ENCODE measurements at regions not wholly inside any gene's neighbourhood (a gene's known extent, or its start where the extent isn't known, plus 50 kb on each side); places are given as distances from the start of the nearest gene placed in this dataset.

DNA sequence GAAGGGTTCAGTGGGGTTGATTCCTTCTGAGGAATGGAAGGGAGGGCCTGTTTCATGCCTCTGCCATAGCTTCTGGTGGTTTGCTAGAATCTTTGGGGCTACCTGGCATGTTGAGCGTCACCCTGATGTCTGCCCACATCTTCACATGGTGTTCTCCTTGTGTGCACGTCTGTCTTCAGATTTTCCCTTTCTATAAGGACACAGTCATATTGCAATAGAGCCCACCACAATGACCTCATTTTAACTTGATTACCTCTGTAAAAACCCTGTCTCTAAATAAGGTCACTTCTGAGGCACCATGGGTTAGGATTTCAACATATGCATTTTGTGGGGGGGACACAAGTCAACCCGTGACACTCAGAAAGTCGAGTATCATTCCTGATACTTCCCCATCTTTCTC is 257.9 kb downstream of the COG6 start:
- Mint-ChIP-seq H3K27me3 (ENCODE audit: unreplicated experiment) (peaks cover 2% of the 10 kb centered on the region), H3K9me3 (ENCODE audit: unreplicated experiment) (peaks cover 2% of the 10 kb centered on the region), H3K4me1 (ENCODE audit: low read depth, unreplicated experiment) (no peaks in the 10 kb centered on the region), H3K27ac (ENCODE audit: unreplicated experiment) (no peak overlapping the region), H3K36me3 (ENCODE audit: unreplicated experiment) (no peaks in the 10 kb centered on the region), H3K4me3 (ENCODE audit: unreplicated experiment) (no peak overlapping the region)
- TF ChIP-seq, protein P1, sequence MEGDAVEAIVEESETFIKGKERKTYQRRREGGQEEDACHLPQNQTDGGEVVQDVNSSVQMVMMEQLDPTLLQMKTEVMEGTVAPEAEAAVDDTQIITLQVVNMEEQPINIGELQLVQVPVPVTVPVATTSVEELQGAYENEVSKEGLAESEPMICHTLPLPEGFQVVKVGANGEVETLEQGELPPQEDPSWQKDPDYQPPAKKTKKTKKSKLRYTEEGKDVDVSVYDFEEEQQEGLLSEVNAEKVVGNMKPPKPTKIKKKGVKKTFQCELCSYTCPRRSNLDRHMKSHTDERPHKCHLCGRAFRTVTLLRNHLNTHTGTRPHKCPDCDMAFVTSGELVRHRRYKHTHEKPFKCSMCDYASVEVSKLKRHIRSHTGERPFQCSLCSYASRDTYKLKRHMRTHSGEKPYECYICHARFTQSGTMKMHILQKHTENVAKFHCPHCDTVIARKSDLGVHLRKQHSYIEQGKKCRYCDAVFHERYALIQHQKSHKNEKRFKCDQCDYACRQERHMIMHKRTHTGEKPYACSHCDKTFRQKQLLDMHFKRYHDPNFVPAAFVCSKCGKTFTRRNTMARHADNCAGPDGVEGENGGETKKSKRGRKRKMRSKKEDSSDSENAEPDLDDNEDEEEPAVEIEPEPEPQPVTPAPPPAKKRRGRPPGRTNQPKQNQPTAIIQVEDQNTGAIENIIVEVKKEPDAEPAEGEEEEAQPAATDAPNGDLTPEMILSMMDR (IDR thresholded peaks at IDR 0.05; ENCODE audit: partially characterized antibody, unreplicated experiment): no peak
- DNase-seq: no peak

DNA sequence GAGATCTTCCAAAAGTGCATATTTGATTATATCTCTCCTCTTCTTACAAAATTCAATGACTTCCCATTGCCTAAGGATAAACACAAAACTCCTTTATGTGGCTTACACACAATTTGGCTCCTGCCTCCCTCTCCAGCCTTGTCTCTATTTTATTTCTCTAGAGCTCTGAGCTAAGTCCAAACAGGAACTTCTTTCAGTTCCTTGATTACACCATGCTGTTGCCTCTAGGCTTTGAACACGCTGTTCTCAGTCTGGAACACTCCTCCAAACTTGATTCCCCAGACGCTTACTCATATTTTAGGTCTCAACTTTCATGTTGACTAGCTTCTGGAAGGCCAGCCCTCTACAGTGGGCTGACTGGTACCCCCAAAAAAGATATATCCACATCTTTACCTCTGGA is 258.5 kb downstream of the COG6 start:
- TF ChIP-seq, protein P1 (IDR thresholded peaks at IDR 0.05; ENCODE audit: partially characterized antibody, unreplicated experiment): no peak
- no peak for DNase-seq
- Mint-ChIP-seq H3K4me3 (ENCODE audit: unreplicated experiment) (no peak overlapping the region), H3K4me1 (ENCODE audit: low read depth, unreplicated experiment) (peaks cover 3% of the 10 kb centered on the region), H3K36me3 (ENCODE audit: unreplicated experiment) (no peaks in the 10 kb centered on the region), H3K27me3 (ENCODE audit: unreplicated experiment) (peaks cover 2% of the 10 kb centered on the region), H3K9me3 (ENCODE audit: unreplicated experiment) (peaks cover 2% of the 10 kb centered on the region), H3K27ac (ENCODE audit: unreplicated experiment) (no peak overlapping the region)

DNA sequence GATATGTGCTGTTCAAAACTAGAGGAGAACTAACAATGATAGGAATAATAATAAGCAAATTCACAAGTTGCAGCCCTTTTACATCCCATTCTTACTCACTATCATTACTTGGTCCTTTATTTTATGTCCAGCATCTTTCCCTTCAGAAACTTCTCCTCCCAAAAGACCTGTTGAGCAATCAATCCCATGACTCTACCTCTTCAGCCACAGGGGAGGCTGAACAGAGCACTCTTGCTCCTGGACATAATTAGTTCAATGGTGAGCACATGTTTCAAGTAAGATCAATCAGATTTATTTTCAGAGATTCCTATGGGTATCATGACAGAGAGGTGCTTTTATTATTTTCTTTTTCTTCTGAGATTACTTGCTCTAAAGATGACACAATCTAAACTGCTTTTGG is 260.0 kb downstream of the COG6 start:
- H3K9me3 Mint-ChIP-seq (ENCODE audit: unreplicated experiment): peaks cover 2% of the 10 kb centered on the region
- DNase-seq: no peak
- H3K27ac Mint-ChIP-seq (ENCODE audit: unreplicated experiment): no peak overlapping the region
- TF ChIP-seq, protein P1 (IDR thresholded peaks at IDR 0.05; ENCODE audit: partially characterized antibody, unreplicated experiment): no peak
- H3K27me3 Mint-ChIP-seq (ENCODE audit: unreplicated experiment): peaks cover 2% of the 10 kb centered on the region
- H3K4me1 Mint-ChIP-seq (ENCODE audit: low read depth, unreplicated experiment): peaks cover 3% of the 10 kb centered on the region
- no peaks in the 10 kb centered on the region for H3K36me3 Mint-ChIP-seq (ENCODE audit: unreplicated experiment)
- no peak overlapping the region for H3K4me3 Mint-ChIP-seq (ENCODE audit: unreplicated experiment)

DNA sequence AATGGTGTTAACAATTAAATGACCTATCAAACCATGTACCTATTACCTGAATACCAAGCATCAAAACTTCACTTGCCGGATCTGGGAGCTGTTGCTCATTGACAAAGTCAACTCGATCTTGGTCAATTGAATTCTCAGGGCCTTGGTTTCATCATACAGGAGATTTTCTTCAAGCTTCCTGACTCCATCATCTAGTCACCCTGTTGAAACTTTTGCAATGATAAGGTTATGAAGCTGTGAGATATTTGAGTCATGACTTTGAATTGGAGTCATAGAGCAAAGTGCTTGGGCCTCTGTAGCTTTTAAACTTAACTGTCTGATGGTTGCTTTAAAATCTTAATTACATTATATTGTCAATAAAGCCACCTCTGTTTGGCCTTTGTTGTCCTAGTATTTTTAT is 260.9 kb downstream of the COG6 start:
- Mint-ChIP-seq H3K27me3 (ENCODE audit: unreplicated experiment) (peaks cover 2% of the 10 kb centered on the region), H3K4me3 (ENCODE audit: unreplicated experiment) (no peak overlapping the region), H3K36me3 (ENCODE audit: unreplicated experiment) (no peaks in the 10 kb centered on the region), H3K9me3 (ENCODE audit: unreplicated experiment) (peaks cover 2% of the 10 kb centered on the region), H3K27ac (ENCODE audit: unreplicated experiment) (no peak overlapping the region), H3K4me1 (ENCODE audit: low read depth, unreplicated experiment) (peaks cover 3% of the 10 kb centered on the region)
- DNase-seq: no peak
- TF ChIP-seq, protein P1 (IDR thresholded peaks at IDR 0.05; ENCODE audit: partially characterized antibody, unreplicated experiment): no peak

DNA sequence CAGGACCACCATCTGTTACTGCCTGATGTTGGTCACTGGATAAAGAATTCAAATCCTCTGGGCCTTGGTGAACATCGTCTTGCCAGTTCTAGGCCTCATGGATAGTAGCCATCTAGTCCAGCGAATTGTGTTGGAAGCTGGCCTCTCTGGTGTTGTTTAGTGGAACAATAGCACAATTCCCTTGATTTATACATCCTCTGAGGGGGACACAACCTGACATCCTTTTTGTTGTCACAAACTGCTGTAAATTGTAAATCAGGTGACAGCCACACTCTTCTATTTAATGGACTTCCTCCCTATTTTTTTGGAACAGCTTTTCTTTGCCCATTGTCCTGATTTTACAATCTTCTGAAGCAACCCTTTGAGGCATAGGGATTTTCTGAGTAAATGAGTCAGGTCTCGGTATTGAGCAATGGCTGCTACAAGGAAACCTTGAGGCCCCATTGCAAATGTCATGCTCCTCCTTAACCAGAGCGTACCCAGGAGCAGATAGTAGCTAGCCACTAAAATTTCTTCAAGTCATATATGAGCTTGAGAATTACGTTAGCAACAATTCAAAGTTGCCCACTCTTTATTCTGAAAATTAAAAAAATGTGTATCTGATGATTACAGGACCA is 263.3 kb downstream of the COG6 start:
- H3K9me3 Mint-ChIP-seq (ENCODE audit: unreplicated experiment): peaks cover 1% of the 10 kb centered on the region
- peaks cover 2% of the 10 kb centered on the region for H3K27me3 Mint-ChIP-seq (ENCODE audit: unreplicated experiment)
- no peak overlapping the region for H3K27ac Mint-ChIP-seq (ENCODE audit: unreplicated experiment)
- H3K4me3 Mint-ChIP-seq (ENCODE audit: unreplicated experiment): no peak overlapping the region
- H3K36me3 Mint-ChIP-seq (ENCODE audit: unreplicated experiment): peaks cover 8% of the 10 kb centered on the region
- no peak for DNase-seq
- TF ChIP-seq, protein P1 (IDR thresholded peaks at IDR 0.05; ENCODE audit: partially characterized antibody, unreplicated experiment): no peak
- peaks cover 3% of the 10 kb centered on the region for H3K4me1 Mint-ChIP-seq (ENCODE audit: low read depth, unreplicated experiment)

All from glutamatergic neuron (in vitro differentiated cells).